NCI-H146 treated with DMSO at 0.1 percent for 48 hours (cell line): ENCODE measurements at regions not wholly inside any gene's neighbourhood (a gene's known extent, or its start where the extent isn't known, plus 50 kb on each side); places are given as distances from the start of the nearest gene placed in this dataset.

Experiments
- DNase-seq: peaks from one replicate; lab custom pipeline; 2025; ENCODE audit not compliant: unreplicated experiment; lab: John Stamatoyannopoulos, UW

DNA sequence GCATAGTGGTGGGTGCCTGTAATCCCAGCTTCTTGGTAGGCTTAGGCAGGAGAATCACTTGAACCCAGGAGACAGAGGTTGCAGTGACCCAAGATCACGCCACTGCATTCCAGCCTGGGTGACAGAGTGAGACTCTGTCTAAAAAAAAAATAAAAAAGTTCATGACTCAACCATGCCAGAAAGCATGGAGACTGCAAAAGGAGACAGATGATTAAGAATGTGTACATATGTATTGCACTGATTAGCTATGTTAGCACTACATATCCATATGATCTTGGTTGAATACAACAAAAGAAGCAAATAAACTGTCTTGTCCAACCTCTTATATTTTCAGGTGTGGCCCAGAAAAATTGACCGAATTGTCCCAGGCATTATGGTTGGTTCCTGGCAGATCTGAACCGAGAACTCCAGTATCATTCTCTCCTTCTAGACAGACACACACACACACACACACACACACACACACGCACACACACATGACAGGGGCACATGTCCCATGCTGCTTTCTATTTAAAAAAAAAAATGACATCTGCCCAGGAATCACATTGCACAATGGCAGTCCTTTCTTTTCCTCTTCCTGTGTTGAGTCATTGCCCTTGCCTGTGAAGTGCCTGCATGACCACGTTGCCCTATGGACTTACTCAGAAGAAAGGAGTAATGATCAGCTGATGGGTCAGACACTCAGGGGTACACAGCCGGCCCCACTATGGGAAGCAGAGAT is 65.6 kb downstream of the MYCN start:
- DNase-seq: no peak

DNA sequence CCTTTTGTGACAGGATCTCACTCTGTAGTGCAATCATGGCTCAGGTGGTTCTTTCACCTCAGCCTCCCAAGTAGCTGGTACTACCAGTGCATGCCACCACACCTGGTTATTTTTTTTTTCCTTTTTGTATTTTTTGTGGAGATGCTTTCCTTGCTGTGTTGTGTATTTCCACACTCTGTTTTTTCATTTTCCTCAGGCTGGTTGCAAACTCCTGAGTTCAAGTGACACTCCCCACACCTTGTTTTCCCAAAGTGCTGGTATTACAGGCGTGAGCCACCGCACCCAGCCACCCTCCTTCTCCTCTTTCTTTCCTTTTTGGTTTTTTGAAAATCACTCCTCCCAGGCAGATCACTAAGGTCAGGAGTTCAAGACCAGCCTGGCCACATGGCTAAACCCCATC is 65.0 kb downstream of the MYCN start:
- no peak for DNase-seq

DNA sequence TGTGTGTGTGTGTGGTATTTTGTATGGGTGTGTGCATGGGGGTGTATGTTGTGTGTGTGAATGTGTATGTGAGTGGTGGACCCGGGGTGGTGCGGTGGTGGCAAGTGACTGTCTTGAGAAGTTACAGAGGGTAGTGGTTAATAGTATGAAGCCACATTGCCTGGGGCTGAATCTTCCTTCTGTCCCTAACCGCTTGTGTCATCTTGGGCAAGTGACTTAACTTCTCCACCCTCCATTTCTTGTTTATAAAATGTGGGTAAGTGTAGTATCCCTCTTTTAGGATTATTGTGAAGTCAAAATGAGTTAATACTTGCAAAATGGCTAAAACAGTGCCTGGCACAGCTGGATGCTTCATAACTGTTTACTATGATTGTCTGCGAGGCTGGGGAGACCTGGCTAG is 63.5 kb downstream of the MYCN start:
- DNase-seq: no peak

DNA sequence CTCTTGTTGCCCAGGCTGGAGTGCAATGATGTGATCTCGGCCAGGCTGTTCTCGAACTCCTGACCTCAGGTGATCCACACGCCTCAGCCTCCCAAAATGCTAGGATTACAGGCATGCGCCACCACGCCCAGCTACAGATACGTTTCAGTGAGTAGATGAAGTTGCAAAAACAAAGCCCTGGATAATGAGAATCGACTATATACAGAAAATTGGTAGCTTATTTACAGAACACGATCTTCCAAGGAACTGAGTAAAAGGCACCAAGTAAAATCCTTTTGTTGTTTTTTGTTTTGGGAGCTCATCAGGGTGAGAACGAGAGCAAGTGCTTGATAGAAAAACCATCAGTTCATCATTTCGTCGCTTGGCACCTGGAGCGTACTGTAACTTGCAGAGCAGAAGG is 62.8 kb downstream of the MYCN start:
- no peak for DNase-seq

DNA sequence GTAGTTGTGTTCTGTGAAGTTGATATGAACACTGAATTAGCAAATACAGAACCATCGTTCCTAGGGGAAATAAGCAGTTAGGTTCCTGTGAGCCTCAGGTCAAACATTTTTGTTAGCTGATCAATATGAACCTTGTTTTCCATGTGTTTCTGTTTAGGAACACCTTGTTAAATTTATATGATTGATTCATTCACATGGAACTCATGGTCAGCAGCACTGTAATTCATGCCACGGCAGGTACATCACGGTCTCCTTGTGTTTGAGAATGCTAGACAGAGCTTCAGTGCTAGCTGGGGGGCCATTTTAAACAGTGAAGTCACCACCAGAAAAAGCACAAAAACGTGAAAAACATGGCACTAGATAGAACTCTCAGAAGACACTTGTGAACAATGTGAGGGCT is 62.2 kb downstream of the MYCN start:
- no peak for DNase-seq

DNA sequence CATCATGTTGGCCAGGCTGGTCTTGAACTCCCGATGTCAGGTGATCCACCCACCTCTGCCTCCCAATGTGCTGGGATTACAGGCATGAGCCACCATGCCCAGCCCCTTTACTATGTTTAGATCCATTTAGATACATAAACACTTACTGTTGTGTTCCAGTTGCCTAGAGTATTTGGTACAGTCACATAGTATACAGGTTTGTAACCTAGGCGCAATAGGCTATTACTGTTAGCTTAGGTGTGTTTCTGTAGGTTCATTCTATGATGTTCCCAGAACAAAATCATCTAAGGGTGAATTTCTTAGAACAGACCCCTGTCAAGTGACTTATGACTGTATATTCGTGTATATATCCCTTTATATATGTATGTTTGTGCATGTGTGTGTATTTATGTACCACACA is 61.8 kb downstream of the MYCN start:
- no peak for DNase-seq

DNA sequence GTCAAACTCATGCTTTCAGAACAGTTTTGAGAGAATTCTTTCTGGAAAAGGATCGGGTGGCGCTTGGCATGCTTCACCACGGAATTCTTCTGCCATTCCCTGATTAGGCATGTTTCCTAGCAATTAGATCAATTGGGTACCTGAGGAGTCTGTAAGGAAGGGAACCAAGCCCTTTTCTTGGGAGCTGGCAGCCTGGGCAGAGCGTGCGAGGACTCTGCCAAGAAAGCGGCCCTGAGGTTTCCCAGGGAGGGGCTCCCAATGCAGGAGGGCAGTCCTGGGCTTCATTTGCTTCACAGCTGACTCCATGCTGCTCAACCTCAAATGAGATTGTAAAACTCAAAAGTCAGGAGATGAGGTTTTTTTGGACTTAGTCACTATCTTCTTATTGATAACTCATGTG is 60.3 kb downstream of the MYCN start:
- DNase-seq: no peak

DNA sequence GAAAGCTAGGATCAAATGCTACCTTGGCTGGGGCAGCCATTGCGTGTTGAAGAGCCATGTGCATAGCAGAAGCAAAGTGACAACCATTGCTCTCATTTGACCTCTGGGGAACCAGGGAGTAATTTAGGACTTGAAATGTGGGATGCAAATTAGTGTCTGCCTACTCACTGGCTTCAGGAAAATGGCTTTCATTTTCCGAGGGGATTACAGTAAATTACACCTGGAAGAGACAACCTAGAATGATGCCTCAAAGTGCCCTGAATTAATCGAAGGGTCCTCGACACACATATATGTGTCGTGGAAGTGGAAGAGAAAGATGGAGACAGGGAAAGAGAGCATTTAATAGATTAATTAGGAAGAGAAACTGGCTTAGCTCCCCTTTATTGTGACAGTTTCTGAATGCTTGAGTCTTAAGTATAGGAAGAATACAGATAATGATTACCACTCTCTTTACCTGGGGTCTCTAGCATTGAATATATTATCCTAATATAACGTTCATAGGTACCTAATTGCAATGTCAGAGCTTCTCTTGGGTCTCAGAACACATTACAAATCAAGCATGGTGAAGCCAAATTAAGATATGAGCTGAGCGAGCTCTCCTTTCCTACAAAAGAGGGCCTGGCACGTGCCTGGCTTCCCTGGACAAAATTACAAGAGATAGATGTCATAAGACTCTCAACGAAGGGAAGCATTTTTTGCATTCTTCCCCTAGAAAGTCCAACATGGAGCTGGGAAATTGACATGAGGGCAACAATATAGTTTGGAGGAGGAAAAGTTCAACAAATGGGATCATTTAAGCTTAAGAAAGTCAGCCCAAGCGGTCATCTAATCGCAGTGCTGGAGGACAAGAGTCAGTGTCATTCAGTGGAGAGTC is 59.5 kb downstream of the MYCN start:
- DNase-seq: no peak

DNA sequence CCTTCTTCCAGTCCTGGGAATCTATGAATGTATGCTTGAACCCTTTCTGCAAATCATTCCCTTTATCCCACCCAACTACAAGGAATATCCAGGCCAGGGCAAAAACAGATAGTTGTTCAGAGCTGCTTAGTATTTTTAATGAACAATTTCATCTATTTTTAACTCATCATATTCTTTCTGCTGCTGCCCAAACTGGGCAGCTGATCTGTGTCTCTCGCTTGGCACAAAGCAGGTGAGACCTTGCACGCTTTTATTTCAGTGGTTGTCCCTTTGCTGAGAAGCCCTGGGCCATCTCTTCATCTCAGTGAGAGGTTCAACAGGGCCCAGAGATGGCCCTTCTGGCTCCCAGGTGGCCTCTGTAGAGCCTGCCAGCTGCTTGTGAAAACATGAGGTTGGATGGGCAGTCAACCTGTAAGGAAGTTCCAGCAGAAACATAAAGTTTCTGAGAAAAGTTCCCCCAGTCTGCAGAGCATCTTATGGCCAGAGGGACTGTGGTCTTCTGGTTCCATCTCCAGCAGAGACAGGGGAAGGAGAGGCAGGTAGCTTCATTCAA is 57.5 kb downstream of the MYCN start:
- no peak for DNase-seq

DNA sequence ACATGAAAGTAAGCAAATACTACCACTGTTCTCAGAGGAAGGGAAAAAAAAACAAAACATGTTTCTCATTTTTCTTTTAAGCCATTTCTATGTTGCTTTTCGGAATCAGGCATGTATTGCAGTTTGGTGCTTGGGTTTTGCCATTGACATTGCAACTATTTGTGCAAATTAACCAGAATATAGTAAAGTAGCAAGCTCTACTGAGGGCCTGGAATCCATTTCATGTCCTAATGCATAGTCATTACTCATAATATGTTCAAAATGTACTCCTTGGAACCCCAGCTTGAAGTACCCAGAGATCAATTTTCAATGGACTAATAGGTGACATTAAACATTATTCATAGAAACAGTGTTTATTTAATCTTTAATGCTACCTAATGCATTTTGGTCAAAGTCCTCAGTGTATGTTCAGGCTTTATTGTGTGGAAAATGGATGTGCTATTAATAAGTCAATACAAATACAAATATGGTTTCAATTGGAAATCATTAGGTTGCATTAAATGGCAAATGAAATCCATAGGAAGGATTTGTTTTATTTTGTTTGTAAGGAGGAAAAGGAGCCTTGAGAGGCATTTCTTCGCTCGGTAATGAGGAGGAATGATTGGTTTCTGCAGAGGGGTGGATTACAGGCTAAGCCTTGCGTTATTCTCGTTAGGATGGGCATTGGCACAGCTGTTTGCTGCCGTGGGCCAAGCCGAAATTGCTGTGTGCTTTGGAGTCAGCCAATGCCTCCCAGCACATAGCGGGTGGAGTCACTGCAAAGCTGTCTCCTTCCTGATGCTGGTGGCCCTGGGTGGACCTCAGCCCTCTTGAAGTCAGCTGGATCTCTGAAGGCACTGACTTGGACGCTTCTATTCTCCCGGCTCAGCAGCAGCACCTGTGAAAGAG is 56.4 kb downstream of the MYCN start:
- no peak for DNase-seq
